ENCODE measurements at regions not wholly inside any gene's neighbourhood (a gene's known extent, or its start where the extent isn't known, plus 50 kb on each side); places are given as distances from the start of the nearest gene placed in this dataset.

DNA sequence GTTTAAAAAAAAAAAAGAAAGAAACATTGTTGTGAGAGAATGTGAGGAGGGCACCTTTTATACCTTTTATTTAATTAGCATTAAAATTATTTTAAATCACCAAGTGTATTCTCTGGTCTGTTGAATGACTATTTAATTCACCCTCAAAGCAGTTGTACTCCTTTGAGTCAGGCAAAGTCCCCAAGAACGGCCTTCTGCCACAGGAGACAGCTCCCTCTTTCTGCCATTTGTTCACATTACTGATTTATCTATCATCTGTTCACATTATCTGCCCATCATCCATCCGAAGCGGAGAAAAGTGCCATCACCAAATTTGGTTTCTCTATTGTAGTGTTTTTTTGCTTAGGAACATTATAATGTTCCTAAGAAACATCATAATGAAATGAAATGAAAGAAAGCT lies 240.7 kb upstream of the DPP10 start:
- H3K27ac Mint-ChIP-seq: no peak overlapping the region
- H3K9me3 Mint-ChIP-seq: peaks cover 4% of the 10 kb centered on the region
- DNase-seq (ENCODE audit: extremely low spot score, unreplicated experiment): no peak
- TF ChIP-seq, protein P1, sequence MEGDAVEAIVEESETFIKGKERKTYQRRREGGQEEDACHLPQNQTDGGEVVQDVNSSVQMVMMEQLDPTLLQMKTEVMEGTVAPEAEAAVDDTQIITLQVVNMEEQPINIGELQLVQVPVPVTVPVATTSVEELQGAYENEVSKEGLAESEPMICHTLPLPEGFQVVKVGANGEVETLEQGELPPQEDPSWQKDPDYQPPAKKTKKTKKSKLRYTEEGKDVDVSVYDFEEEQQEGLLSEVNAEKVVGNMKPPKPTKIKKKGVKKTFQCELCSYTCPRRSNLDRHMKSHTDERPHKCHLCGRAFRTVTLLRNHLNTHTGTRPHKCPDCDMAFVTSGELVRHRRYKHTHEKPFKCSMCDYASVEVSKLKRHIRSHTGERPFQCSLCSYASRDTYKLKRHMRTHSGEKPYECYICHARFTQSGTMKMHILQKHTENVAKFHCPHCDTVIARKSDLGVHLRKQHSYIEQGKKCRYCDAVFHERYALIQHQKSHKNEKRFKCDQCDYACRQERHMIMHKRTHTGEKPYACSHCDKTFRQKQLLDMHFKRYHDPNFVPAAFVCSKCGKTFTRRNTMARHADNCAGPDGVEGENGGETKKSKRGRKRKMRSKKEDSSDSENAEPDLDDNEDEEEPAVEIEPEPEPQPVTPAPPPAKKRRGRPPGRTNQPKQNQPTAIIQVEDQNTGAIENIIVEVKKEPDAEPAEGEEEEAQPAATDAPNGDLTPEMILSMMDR (conservative IDR thresholded peaks at IDR 0.05): no peak
- no peaks in the 10 kb centered on the region for H3K27me3 Mint-ChIP-seq
- H3K36me3 Mint-ChIP-seq: no peaks in the 10 kb centered on the region
- no peaks in the 10 kb centered on the region for H3K4me1 Mint-ChIP-seq (ENCODE audit: unreplicated experiment)
- H3K4me3 Mint-ChIP-seq: no peak overlapping the region

- H3K27me3 Mint-ChIP-seq: no peaks in the 10 kb centered on the region
- no peak overlapping the region for H3K27ac Mint-ChIP-seq
- peaks cover 10% of the 10 kb centered on the region for H3K9me3 Mint-ChIP-seq
Measured at GRCh38 chr2:114203679-114204078, 238.8 kb upstream of the DPP10 start.

GRCh38 chr2:114213808-114214207 lies 228.6 kb upstream of the DPP10 start:
- H3K9me3 Mint-ChIP-seq: no peaks in the 10 kb centered on the region
- no peak for DNase-seq (ENCODE audit: extremely low spot score, unreplicated experiment)
- H3K36me3 Mint-ChIP-seq: no peaks in the 10 kb centered on the region
- peaks cover 3% of the 10 kb centered on the region for H3K27me3 Mint-ChIP-seq
- TF ChIP-seq, protein P1 (conservative IDR thresholded peaks at IDR 0.05): no peak
- H3K27ac Mint-ChIP-seq: no peak overlapping the region
- H3K4me3 Mint-ChIP-seq: no peak overlapping the region
- peaks cover 4% of the 10 kb centered on the region for H3K4me1 Mint-ChIP-seq (ENCODE audit: unreplicated experiment)

More at GRCh38 chr2:114203679-114204078, 238.8 kb upstream of the DPP10 start:
- no peak for DNase-seq (ENCODE audit: extremely low spot score, unreplicated experiment)
- TF ChIP-seq, protein P1 (conservative IDR thresholded peaks at IDR 0.05): no peak
- no peaks in the 10 kb centered on the region for H3K36me3 Mint-ChIP-seq
- no peaks in the 10 kb centered on the region for H3K4me1 Mint-ChIP-seq (ENCODE audit: unreplicated experiment)
- H3K4me3 Mint-ChIP-seq: no peak overlapping the region

GRCh38 chr2:114218383-114218782 lies 224.1 kb upstream of the DPP10 start:
- H3K27me3 Mint-ChIP-seq: no peaks in the 10 kb centered on the region
- no peaks in the 10 kb centered on the region for H3K9me3 Mint-ChIP-seq
- TF ChIP-seq, protein P1 (conservative IDR thresholded peaks at IDR 0.05): no peak
- no peak overlapping the region for H3K27ac Mint-ChIP-seq
- DNase-seq (ENCODE audit: extremely low spot score, unreplicated experiment): no peak
- peaks cover 25% of the 10 kb centered on the region for H3K4me1 Mint-ChIP-seq (ENCODE audit: unreplicated experiment)
- H3K36me3 Mint-ChIP-seq: no peaks in the 10 kb centered on the region
- no peak overlapping the region for H3K4me3 Mint-ChIP-seq

GRCh38 chr2:114219456-114219855 lies 223.0 kb upstream of the DPP10 start:
- no peak overlapping the region for H3K4me3 Mint-ChIP-seq
- TF ChIP-seq, protein P1 (conservative IDR thresholded peaks at IDR 0.05): no peak
- H3K27ac Mint-ChIP-seq: no peak overlapping the region
- H3K9me3 Mint-ChIP-seq: no peaks in the 10 kb centered on the region
- H3K27me3 Mint-ChIP-seq: no peaks in the 10 kb centered on the region
- DNase-seq (ENCODE audit: extremely low spot score, unreplicated experiment): no peak
- peaks cover 25% of the 10 kb centered on the region for H3K4me1 Mint-ChIP-seq (ENCODE audit: unreplicated experiment)
- H3K36me3 Mint-ChIP-seq: no peaks in the 10 kb centered on the region

GRCh38 chr2:114222344-114222743 lies 220.1 kb upstream of the DPP10 start:
- H3K9me3 Mint-ChIP-seq: no peaks in the 10 kb centered on the region
- DNase-seq (ENCODE audit: extremely low spot score, unreplicated experiment): no peak
- H3K4me3 Mint-ChIP-seq: no peak overlapping the region
- peaks cover 25% of the 10 kb centered on the region for H3K4me1 Mint-ChIP-seq (ENCODE audit: unreplicated experiment)
- no peak overlapping the region for H3K27ac Mint-ChIP-seq
- TF ChIP-seq, protein P1 (conservative IDR thresholded peaks at IDR 0.05): no peak
- H3K36me3 Mint-ChIP-seq: no peaks in the 10 kb centered on the region
- no peaks in the 10 kb centered on the region for H3K27me3 Mint-ChIP-seq

Measured in type B pancreatic cell (in vitro differentiated cells).